ENCODE measurements at regions not wholly inside any gene's neighbourhood (a gene's known extent, or its start where the extent isn't known, plus 50 kb on each side); places are given as distances from the start of the nearest gene placed in this dataset.

- no peak for DNase-seq (ENCODE audit: low read depth)
Measured at GRCh38 chr18:24791751-24792545, 331.5 kb downstream of the HRH4 start.

- no peak for DNase-seq (ENCODE audit: low read depth)
Measured at GRCh38 chr18:24793742-24794141, 333.3 kb downstream of the HRH4 start.

GRCh38 chr18:24795129-24795528 lies 334.7 kb downstream of the HRH4 start:
- no peak for DNase-seq (ENCODE audit: low read depth)

- DNase-seq (ENCODE audit: low read depth): no peak
Measured at GRCh38 chr18:24797981-24798380, 337.5 kb downstream of the HRH4 start.

- DNase-seq (ENCODE audit: low read depth): no peak
Measured at GRCh38 chr18:24799176-24799575, 338.7 kb downstream of the HRH4 start.

GRCh38 chr18:24799720-24800119 lies 339.3 kb downstream of the HRH4 start:
- DNase-seq (ENCODE audit: low read depth): no peak

- no peak for DNase-seq (ENCODE audit: low read depth)
Measured at GRCh38 chr18:24801001-24801400, 340.6 kb downstream of the HRH4 start.

GRCh38 chr18:24802456-24802855 lies 342.0 kb downstream of the HRH4 start:
- no peak for DNase-seq (ENCODE audit: low read depth)

- DNase-seq (ENCODE audit: low read depth): no peak
Measured at GRCh38 chr18:24805156-24805555, 344.7 kb downstream of the HRH4 start.

GRCh38 chr18:24809173-24809950 lies 348.9 kb downstream of the HRH4 start:
- DNase-seq (ENCODE audit: low read depth): no peak

- no peak for DNase-seq (ENCODE audit: low read depth)
Measured at GRCh38 chr18:24810561-24811305, 350.3 kb downstream of the HRH4 start.

- no peak for DNase-seq (ENCODE audit: low read depth)
Measured at GRCh38 chr18:24811950-24812681, 351.7 kb downstream of the HRH4 start.

GRCh38 chr18:24814521-24814920 lies 354.1 kb downstream of the HRH4 start:
- no peak for DNase-seq (ENCODE audit: low read depth)

- no peak for DNase-seq (ENCODE audit: low read depth)
Measured at GRCh38 chr18:24817150-24817549, 356.7 kb downstream of the HRH4 start.

- no peak for DNase-seq (ENCODE audit: low read depth)
Measured at GRCh38 chr18:24817587-24818371, 357.3 kb downstream of the HRH4 start.

- DNase-seq (ENCODE audit: low read depth): no peak
Measured at GRCh38 chr18:24818441-24818840, 358.0 kb downstream of the HRH4 start.

GRCh38 chr18:24819141-24819890 lies 358.9 kb downstream of the HRH4 start:
- DNase-seq (ENCODE audit: low read depth): no peak

- no peak for DNase-seq (ENCODE audit: low read depth)
Measured at GRCh38 chr18:24825397-24825796, 365.0 kb downstream of the HRH4 start.

GRCh38 chr18:24826605-24827004 lies 366.2 kb downstream of the HRH4 start:
- no peak for DNase-seq (ENCODE audit: low read depth)

- no peak for DNase-seq (ENCODE audit: low read depth)
Measured at GRCh38 chr18:24827501-24827900, 367.1 kb downstream of the HRH4 start.
